Anterior cingulate cortex (tissue), 58 donors: ENCODE measurements at regions not wholly inside any gene's neighbourhood (a gene's known extent, or its start where the extent isn't known, plus 50 kb on each side); places are given as distances from the start of the nearest gene placed in this dataset.
A peak's percentile ranks its signal among the peaks of the same experiment; 100 is the strongest.
"Not testable (repeated sequence)": the region's sequence is repeated elsewhere in the genome, so short reads cannot be mapped to it uniquely, and the experiment has no call there.

Experiments used
- DNase-seq, 58 donors: peaks; one replicate each; lab custom pipeline; 2025; lab: John Stamatoyannopoulos, UW

GRCh38 chr4:146124023-146124680 is 51.4 kb upstream of the LSM6 start:
- no peak for DNase-seq

- no peak for DNase-seq
These were observed 52.3 kb upstream of the LSM6 start for GRCh38 chr4:146123231-146123630.

- no peak for DNase-seq
These were observed 53.1 kb upstream of the LSM6 start for GRCh38 chr4:146122398-146122797.

- no peak for DNase-seq
These were observed 53.8 kb upstream of the LSM6 start for GRCh38 chr4:146121757-146122156.

- DNase-seq, result no peak
These were observed 55.6 kb upstream of the LSM6 start for GRCh38 chr4:146119845-146120404.

GRCh38 chr4:146114066-146114465 is 61.5 kb upstream of the LSM6 start:
- DNase-seq, result no peak

GRCh38 chr4:146113171-146113570 is 62.3 kb upstream of the LSM6 start:
- no peak for DNase-seq

GRCh38 chr4:146112389-146112788 is 63.1 kb upstream of the LSM6 start:
- DNase-seq, result no peak

GRCh38 chr4:146110871-146111485 is 64.5 kb upstream of the LSM6 start:
- DNase-seq, result no peak

- DNase-seq, result no peak
These were observed 66.8 kb upstream of the LSM6 start for GRCh38 chr4:146108756-146109155.

GRCh38 chr4:146107587-146108240 is 67.8 kb upstream of the LSM6 start:
- DNase-seq, result no peak

- no peak for DNase-seq
These were observed 70.1 kb upstream of the LSM6 start for GRCh38 chr4:146105464-146105863.

- no peak for DNase-seq
These were observed 71.0 kb upstream of the LSM6 start for GRCh38 chr4:146104541-146104940.

- not testable (repeated sequence) for DNase-seq
These were observed 71.5 kb upstream of the LSM6 start for GRCh38 chr4:146104052-146104451.

GRCh38 chr4:146099585-146099984 is 75.9 kb upstream of the LSM6 start:
- DNase-seq, result no peak

- no peak for DNase-seq
These were observed 76.5 kb upstream of the LSM6 start for GRCh38 chr4:146098978-146099377.

GRCh38 chr4:146098397-146098796 is 77.1 kb upstream of the LSM6 start:
- DNase-seq, result no peak

- no peak for DNase-seq
These were observed 79.1 kb upstream of the LSM6 start for GRCh38 chr4:146096371-146096770.

- no peak for DNase-seq
These were observed 79.7 kb upstream of the LSM6 start for GRCh38 chr4:146095860-146096259.

GRCh38 chr4:146095091-146095690 is 80.3 kb upstream of the LSM6 start:
- peak in 3 of 58 donors; percentile 1 for DNase-seq

GRCh38 chr4:146088690-146089089 is 86.8 kb upstream of the LSM6 start:
- no peak for DNase-seq
